KMS-11 (cell line): ENCODE measurements at regions not wholly inside any gene's neighbourhood (a gene's known extent, or its start where the extent isn't known, plus 50 kb on each side); places are given as distances from the start of the nearest gene placed in this dataset.

Experiments used
- H2AFZ ChIP-seq: fragments of 200-600 bp; sonication (generic); 2 replicates; pipeline ENCODE4 v1.6.1; 2016; ENCODE audit warnings: antibody characterized with exemption, mixed run types, low read depth
- H3K27ac ChIP-seq: fragments of 200-600 bp; sonication (generic); 2 replicates; pipeline ENCODE4 v1.6.1; 2016; ENCODE audit warnings: mild to moderate bottlenecking, mixed run types
- H3K27me3 ChIP-seq: fragments of 200-600 bp; sonication (generic); 2 replicates; pipeline ENCODE4 v1.6.1; 2017; ENCODE audit warnings: mild to moderate bottlenecking, low read depth, mixed run types, moderate library complexity; ENCODE audit not compliant: insufficient read depth
- H3K36me3 ChIP-seq: fragments of 200-600 bp; sonication (generic); 2 replicates; pipeline ENCODE4 v1.6.1; 2017; ENCODE audit warnings: mild to moderate bottlenecking, mixed run types; ENCODE audit not compliant: insufficient read depth
- H3K4me1 ChIP-seq: fragments of 200-600 bp; sonication (generic); 2 replicates; pipeline ENCODE4 v1.6.1; 2016; ENCODE audit warnings: mild to moderate bottlenecking, low read depth, mixed run types; ENCODE audit not compliant: poor library complexity, severe bottlenecking
- H3K4me2 ChIP-seq: fragments of 200-600 bp; sonication (generic); 2 replicates; pipeline ENCODE4 v1.7.0; 2016; ENCODE audit warnings: mild to moderate bottlenecking, mixed run types
- H3K4me3 ChIP-seq: fragments of 200-600 bp; sonication (generic); IDR thresholded peaks from 2 replicates; pipeline ENCODE4 v1.6.1; 2017; ENCODE audit warnings: low read depth, low read length, mixed read lengths; ENCODE audit not compliant: insufficient read depth
- H3K79me2 ChIP-seq: fragments of 200-600 bp; sonication (generic); 2 replicates; pipeline ENCODE4 v1.6.1; 2016; ENCODE audit warnings: low read depth, mixed run types; ENCODE audit not compliant: insufficient read depth
- H3K9ac ChIP-seq: fragments of 200-600 bp; sonication (generic); 2 replicates; pipeline ENCODE4 v1.6.1; 2016; ENCODE audit warnings: mild to moderate bottlenecking, mixed run types
- H4K20me1 ChIP-seq: fragments of 200-600 bp; sonication (generic); 2 replicates; pipeline ENCODE4 v1.6.1; 2016; ENCODE audit warnings: mild to moderate bottlenecking, mixed run types; ENCODE audit not compliant: insufficient read depth
- CTCF ChIP-seq: fragments of 200-600 bp; sonication (generic); conservative IDR thresholded peaks from 2 replicates; pipeline ENCODE4 v1.6.1; 2017; ENCODE audit warnings: low read depth, mild to moderate bottlenecking, antibody characterized with exemption, low read length, moderate library complexity, mixed read lengths

- Histone ChIP-seq H3K4me2 (no peak overlapping the region), H3K79me2 (no peaks in the 10 kb centered on the region), H3K4me3 (no peak overlapping the region), H3K36me3 (no peaks in the 10 kb centered on the region), H3K27ac (no peak overlapping the region), H3K27me3 (no peaks in the 10 kb centered on the region), H4K20me1 (no peaks in the 10 kb centered on the region), H2AFZ (no peak overlapping the region), H3K4me1 (peaks cover 10% of the 10 kb centered on the region), H3K9ac (no peak overlapping the region)
- no peak for TF ChIP-seq CTCF
Observed at GRCh38 chr7:66497346-66497745, 131.3 kb upstream of the KCTD7 start.

GRCh38 chr7:66500087-66500486 is 128.6 kb upstream of the KCTD7 start:
- H3K27ac ChIP-seq, result no peak overlapping the region
- H3K36me3 ChIP-seq, result no peaks in the 10 kb centered on the region
- no peaks in the 10 kb centered on the region for H3K79me2 ChIP-seq
- no peaks in the 10 kb centered on the region for H4K20me1 ChIP-seq
- H3K27me3 ChIP-seq, result no peaks in the 10 kb centered on the region
- H3K4me2 ChIP-seq, result no peak overlapping the region
- H3K4me3 ChIP-seq, result no peak overlapping the region
- TF ChIP-seq CTCF, result no peak
- H3K9ac ChIP-seq, result no peak overlapping the region
- H2AFZ ChIP-seq, result no peak overlapping the region
- H3K4me1 ChIP-seq, result no peaks in the 10 kb centered on the region

GRCh38 chr7:66502230-66503035 is 126.2 kb upstream of the KCTD7 start:
- no peaks in the 10 kb centered on the region for H3K4me1 ChIP-seq
- no peak overlapping the region for H3K27ac ChIP-seq
- no peaks in the 10 kb centered on the region for H3K27me3 ChIP-seq
- TF ChIP-seq CTCF, result no peak
- H3K4me2 ChIP-seq, result no peak overlapping the region
- H3K36me3 ChIP-seq, result no peaks in the 10 kb centered on the region
- no peak overlapping the region for H2AFZ ChIP-seq
- H3K9ac ChIP-seq, result no peak overlapping the region
- H4K20me1 ChIP-seq, result no peaks in the 10 kb centered on the region
- no peak overlapping the region for H3K4me3 ChIP-seq
- H3K79me2 ChIP-seq, result no peaks in the 10 kb centered on the region

GRCh38 chr7:66503036-66503370 is 125.7 kb upstream of the KCTD7 start:
- TF ChIP-seq CTCF, result no peak
- Histone ChIP-seq H3K4me3 (no peak overlapping the region), H3K4me2 (no peak overlapping the region), H3K79me2 (no peaks in the 10 kb centered on the region), H3K9ac (no peak overlapping the region), H3K27ac (no peak overlapping the region), H3K36me3 (no peaks in the 10 kb centered on the region), H3K4me1 (no peaks in the 10 kb centered on the region), H3K27me3 (no peaks in the 10 kb centered on the region), H4K20me1 (no peaks in the 10 kb centered on the region), H2AFZ (no peak overlapping the region)
